Astrocyte (in vitro differentiated cells and primary cell): ENCODE measurements at regions not wholly inside any gene's neighbourhood (a gene's known extent, or its start where the extent isn't known, plus 50 kb on each side); places are given as distances from the start of the nearest gene placed in this dataset.

Source experiments
- EZH2 ChIP-seq: IDR thresholded peaks from 2 replicates; pipeline ENCODE4 v1.6.1; 2012; ENCODE audit warnings: mild to moderate bottlenecking, low read length, inconsistent platforms; ENCODE audit not compliant: insufficient read depth
- TF ChIP-seq, protein P1 (sequence below): IDR thresholded peaks from 2 replicates; pipeline ENCODE4 v1.5.1; 2011; ENCODE audit warnings: low read depth, mild to moderate bottlenecking, inconsistent platforms, low read length, moderate library complexity; ENCODE audit not compliant: insufficient read depth

- TF ChIP-seq, protein P1, sequence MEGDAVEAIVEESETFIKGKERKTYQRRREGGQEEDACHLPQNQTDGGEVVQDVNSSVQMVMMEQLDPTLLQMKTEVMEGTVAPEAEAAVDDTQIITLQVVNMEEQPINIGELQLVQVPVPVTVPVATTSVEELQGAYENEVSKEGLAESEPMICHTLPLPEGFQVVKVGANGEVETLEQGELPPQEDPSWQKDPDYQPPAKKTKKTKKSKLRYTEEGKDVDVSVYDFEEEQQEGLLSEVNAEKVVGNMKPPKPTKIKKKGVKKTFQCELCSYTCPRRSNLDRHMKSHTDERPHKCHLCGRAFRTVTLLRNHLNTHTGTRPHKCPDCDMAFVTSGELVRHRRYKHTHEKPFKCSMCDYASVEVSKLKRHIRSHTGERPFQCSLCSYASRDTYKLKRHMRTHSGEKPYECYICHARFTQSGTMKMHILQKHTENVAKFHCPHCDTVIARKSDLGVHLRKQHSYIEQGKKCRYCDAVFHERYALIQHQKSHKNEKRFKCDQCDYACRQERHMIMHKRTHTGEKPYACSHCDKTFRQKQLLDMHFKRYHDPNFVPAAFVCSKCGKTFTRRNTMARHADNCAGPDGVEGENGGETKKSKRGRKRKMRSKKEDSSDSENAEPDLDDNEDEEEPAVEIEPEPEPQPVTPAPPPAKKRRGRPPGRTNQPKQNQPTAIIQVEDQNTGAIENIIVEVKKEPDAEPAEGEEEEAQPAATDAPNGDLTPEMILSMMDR, result no peak
- TF ChIP-seq EZH2, result no peak
Measured at GRCh38 chr7:11960621-11961020, 128.6 kb upstream of the THSD7A start.
